ENCODE measurements at regions not wholly inside any gene's neighbourhood (a gene's known extent, or its start where the extent isn't known, plus 50 kb on each side); places are given as distances from the start of the nearest gene placed in this dataset.

DNA sequence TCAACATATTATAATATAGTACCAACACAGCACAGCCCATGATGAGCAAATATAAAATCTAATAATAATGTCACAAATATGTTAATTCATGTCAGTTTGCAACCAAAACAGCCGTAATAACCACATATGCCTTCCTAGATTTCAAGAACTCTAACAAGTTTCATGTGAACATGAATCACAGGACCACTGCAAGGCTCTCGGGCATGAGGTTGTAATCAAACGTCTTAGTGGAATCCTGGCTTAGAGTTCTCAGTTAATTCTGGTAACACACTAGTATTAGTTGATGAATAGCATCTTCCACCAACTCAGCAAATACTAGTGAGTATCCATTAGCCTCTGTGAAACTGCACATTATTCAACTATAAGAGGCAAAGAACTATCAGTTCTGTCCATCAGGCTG, 379.3 kb upstream of the TENM3 start:
- ATAC-seq (ENCODE audit: low read depth) (no peak), DNase-seq (no peak)
- no TSS peak for BruUV-seq (replicated peaks)
- ChIA-PET CTCF (no interaction called here), POLR2A (ENCODE audit: unreplicated experiment) (no interaction called here)
- H3K4me3 ChIP-seq (ENCODE audit: insufficient read depth, low read depth, low read length) = no peak overlapping the region
- no peak overlapping the region for H2BK20ac ChIP-seq (ENCODE audit: low read depth, low read length)
- H3K36me3 ChIP-seq (ENCODE audit: control insufficient read depth, insufficient read depth, low read length) = no peaks in the 10 kb centered on the region
- H3K9ac ChIP-seq (ENCODE audit: low read depth, low read length) = no peak overlapping the region
- no peak overlapping the region for H2BK120ac ChIP-seq (ENCODE audit: low read depth, low read length)
- no peaks in the 10 kb centered on the region for H3K9me1 ChIP-seq (ENCODE audit: insufficient read depth, low read length)
- no peak overlapping the region for H2AK9ac ChIP-seq (replicated peaks; ENCODE audit: low read depth, low read length, poor library complexity)
- no peak overlapping the region for H3K56ac ChIP-seq (ENCODE audit: extremely low read depth, insufficient read depth, low read length)
- no peak overlapping the region for H2AK5ac ChIP-seq (ENCODE audit: low read depth, low read length)
- no peaks in the 10 kb centered on the region for H3K9me3 ChIP-seq (ENCODE audit: control insufficient read depth, insufficient read depth, low read length)
- no CpG with 5 or more reads among the region's 3 CpGs for WGBS, 2 experiments (ENCODE audit: extremely low coverage in 2 of 2, insufficient read length in 1 of 2)
- no peak overlapping the region for H3K4ac ChIP-seq (ENCODE audit: low read depth, low read length)
- H4K91ac ChIP-seq (ENCODE audit: insufficient read depth, low read depth, low read length) = no peak overlapping the region
- H3K4me1 ChIP-seq (ENCODE audit: control insufficient read depth, insufficient read depth, low read length) = no peaks in the 10 kb centered on the region; the same call in 1 of the 2 replicates
- H3K27me3 ChIP-seq (ENCODE audit: control insufficient read depth, insufficient read depth, low read length) = no peaks in the 10 kb centered on the region
- in situ Hi-C loops (cut with MboI; ENCODE audit: low sequenced_read_pairs) (no loop called here), intact Hi-C loops (cut with micrococcal nuclease) (no loop called here), dilution Hi-C loops (cut with HindIII; ENCODE audit: low sequenced_read_pairs, unreplicated experiment) (no loop called here)
- H3K4me2 ChIP-seq (ENCODE audit: low read depth, low read length) = no peak overlapping the region
- no peak overlapping the region for H4K5ac ChIP-seq (ENCODE audit: low read depth, low read length)
- H4K8ac ChIP-seq (ENCODE audit: low read depth in 2 of 2, low read length in 2 of 2) = no peak overlapping the region
- H3K79me1 ChIP-seq (ENCODE audit: low read depth in 1 of 2, low read length in 2 of 2) = no peaks in the 10 kb centered on the region
- H4K20me1 ChIP-seq (ENCODE audit: insufficient read depth, low read length) = no peaks in the 10 kb centered on the region
- H2BK5ac ChIP-seq (ENCODE audit: low read depth, low read length, poor library complexity, severe bottlenecking) = no peak overlapping the region
- no peak overlapping the region for H3K18ac ChIP-seq (ENCODE audit: low read depth, low read length)
- H3K14ac ChIP-seq (replicated peaks; ENCODE audit: low read depth, low read length) = no peak overlapping the region
- H2BK15ac ChIP-seq (ENCODE audit: low read depth, low read length) = no peak overlapping the region
- TF ChIP-seq, protein P1, sequence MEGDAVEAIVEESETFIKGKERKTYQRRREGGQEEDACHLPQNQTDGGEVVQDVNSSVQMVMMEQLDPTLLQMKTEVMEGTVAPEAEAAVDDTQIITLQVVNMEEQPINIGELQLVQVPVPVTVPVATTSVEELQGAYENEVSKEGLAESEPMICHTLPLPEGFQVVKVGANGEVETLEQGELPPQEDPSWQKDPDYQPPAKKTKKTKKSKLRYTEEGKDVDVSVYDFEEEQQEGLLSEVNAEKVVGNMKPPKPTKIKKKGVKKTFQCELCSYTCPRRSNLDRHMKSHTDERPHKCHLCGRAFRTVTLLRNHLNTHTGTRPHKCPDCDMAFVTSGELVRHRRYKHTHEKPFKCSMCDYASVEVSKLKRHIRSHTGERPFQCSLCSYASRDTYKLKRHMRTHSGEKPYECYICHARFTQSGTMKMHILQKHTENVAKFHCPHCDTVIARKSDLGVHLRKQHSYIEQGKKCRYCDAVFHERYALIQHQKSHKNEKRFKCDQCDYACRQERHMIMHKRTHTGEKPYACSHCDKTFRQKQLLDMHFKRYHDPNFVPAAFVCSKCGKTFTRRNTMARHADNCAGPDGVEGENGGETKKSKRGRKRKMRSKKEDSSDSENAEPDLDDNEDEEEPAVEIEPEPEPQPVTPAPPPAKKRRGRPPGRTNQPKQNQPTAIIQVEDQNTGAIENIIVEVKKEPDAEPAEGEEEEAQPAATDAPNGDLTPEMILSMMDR (conservative IDR thresholded peaks at IDR 0.05; ENCODE audit: low read depth, low read length) = no peak
- TF ChIP-seq SMC3 (IDR thresholded peaks at IDR 0.05; ENCODE audit: low read depth, low read length) = no peak
- no peak for TF ChIP-seq NFE2L2 (IDR thresholded peaks at IDR 0.05; ENCODE audit: low read depth, low read length)
- TF ChIP-seq, protein P2, sequence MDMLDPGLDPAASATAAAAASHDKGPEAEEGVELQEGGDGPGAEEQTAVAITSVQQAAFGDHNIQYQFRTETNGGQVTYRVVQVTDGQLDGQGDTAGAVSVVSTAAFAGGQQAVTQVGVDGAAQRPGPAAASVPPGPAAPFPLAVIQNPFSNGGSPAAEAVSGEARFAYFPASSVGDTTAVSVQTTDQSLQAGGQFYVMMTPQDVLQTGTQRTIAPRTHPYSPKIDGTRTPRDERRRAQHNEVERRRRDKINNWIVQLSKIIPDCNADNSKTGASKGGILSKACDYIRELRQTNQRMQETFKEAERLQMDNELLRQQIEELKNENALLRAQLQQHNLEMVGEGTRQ (IDR thresholded peaks at IDR 0.05; ENCODE audit: low read depth, low read length) = no peak
- no peak for TF ChIP-seq FOS (IDR thresholded peaks at IDR 0.05; ENCODE audit: low read depth, low read length)
- no peak for TF ChIP-seq RCOR1 (IDR thresholded peaks at IDR 0.05; ENCODE audit: insufficient replicate concordance, low read length)
- no peak for TF ChIP-seq CEBPB (IDR thresholded peaks at IDR 0.05; ENCODE audit: low read depth, low read length)
- no peak for TF ChIP-seq RAD21 (IDR thresholded peaks at IDR 0.05; ENCODE audit: low read length)
- no peak for TF ChIP-seq MAZ (IDR thresholded peaks at IDR 0.05; ENCODE audit: borderline replicate concordance, low read depth, low read length)
- no peak for TF ChIP-seq RFX5 (IDR thresholded peaks at IDR 0.05; ENCODE audit: low read depth, low read length)
- TF ChIP-seq BHLHE40 (IDR thresholded peaks at IDR 0.05; ENCODE audit: low read depth, low read length) = no peak
- TF ChIP-seq MXI1 (IDR thresholded peaks at IDR 0.05; ENCODE audit: borderline replicate concordance, low read depth, low read length) = no peak
- no peak for TF ChIP-seq CHD1 (IDR thresholded peaks at IDR 0.05; ENCODE audit: low read depth, low read length)
- no peak for TF ChIP-seq POLR2A (IDR thresholded peaks at IDR 0.05; ENCODE audit: low read depth, low read length)
- TF ChIP-seq MAFK (IDR thresholded peaks at IDR 0.05; ENCODE audit: low read depth, low read length) = no peak
- no peak for TF ChIP-seq ELK1 (IDR thresholded peaks at IDR 0.05; ENCODE audit: borderline replicate concordance, low read depth, low read length)
- no peak overlapping the region for H2AFZ ChIP-seq (replicated peaks; ENCODE audit: low read length, poor library complexity)
- H3K27ac ChIP-seq (ENCODE audit: insufficient read depth, low read length) = no peak overlapping the region
- no peak overlapping the region for H3K23ac ChIP-seq (ENCODE audit: low read depth, low read length)

All from IMR-90 (cell line).